HG03095 (cell line): ENCODE measurements at regions not wholly inside any gene's neighbourhood (a gene's known extent, or its start where the extent isn't known, plus 50 kb on each side); places are given as distances from the start of the nearest gene placed in this dataset.
"Not testable (repeated sequence)": the region's sequence is repeated elsewhere in the genome, so short reads cannot be mapped to it uniquely, and the experiment has no call there.

ENCODE experiments used
- ATAC-seq: cut with Tn5 transposase; IDR thresholded peaks from one replicate; pipeline ENCODE4 v1.9.1; 2021; ENCODE audit warnings: moderate library complexity; ENCODE audit not compliant: unreplicated experiment

- ATAC-seq = no peak
Measured at GRCh38 chr6:1230689-1231605, 81.0 kb upstream of the FOXQ1 start.

- ATAC-seq = no peak
Measured at GRCh38 chr6:1230281-1230680, 81.6 kb upstream of the FOXQ1 start.

DNA sequence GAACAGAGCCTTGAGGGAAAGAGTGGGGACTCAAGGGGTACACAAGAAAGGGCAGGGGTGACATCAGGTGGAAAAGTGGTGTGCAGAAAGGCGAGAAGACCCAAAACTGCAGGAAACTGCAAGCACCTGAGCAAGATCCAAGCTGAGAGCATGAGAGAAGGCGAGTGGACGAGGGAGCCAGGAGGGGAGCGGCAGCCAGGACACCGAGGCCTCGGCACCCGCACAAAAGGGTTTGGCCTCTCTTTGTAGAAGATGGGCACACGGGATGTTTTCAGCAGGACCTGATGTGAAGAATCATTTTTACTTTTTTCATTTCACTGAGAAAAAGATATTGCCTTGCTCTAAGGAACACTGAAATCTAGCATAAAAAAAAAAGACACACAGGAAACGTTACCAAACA, 82.1 kb upstream of the FOXQ1 start:
- ATAC-seq = no peak

DNA sequence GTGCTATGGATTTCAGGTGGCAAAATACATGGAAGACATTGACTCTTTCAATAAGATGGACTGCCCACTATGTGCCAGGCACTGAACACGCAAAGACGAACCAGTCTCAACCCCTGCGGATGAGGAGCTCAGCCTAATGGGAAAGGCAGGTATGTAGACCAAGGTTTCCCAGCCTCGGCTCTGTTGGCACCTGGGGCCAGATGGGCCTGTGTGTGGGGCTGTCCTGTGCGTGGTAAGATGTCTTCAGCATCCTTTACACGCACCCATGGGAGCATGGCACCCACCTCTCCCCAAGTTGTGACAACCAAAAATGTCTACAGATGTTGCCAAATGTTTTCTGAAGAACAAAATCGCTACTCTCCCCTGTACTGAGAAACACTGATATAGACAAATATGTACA, 82.6 kb upstream of the FOXQ1 start:
- no peak for ATAC-seq

DNA sequence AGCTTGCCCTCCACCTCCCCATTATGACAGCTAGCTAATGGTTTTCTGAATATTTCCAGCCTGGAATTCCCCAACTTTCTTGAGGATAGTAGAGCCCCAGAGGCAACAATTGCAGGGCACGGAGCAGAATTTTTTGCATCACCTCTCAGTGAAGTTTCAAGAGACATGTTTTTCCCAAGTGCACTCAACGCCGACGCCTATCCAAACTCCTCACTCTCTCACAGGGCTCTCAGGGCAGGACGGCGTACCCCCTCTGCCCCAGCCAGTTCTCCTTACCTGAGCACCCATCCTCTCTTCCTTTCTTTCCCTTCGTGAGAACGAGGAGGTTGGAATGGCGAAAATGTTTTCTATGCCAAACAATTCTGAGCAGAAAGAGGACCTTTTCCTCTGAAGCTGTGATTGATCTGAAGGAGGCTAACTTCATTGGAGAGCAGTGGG, 83.1 kb upstream of the FOXQ1 start:
- no peak for ATAC-seq

- ATAC-seq = no peak
Measured at GRCh38 chr6:1227935-1228753, 83.8 kb upstream of the FOXQ1 start.

GRCh38 chr6:1227600-1227934, 84.3 kb upstream of the FOXQ1 start:
- no peak for ATAC-seq

- no peak for ATAC-seq
Measured at GRCh38 chr6:1226277-1227099, 85.4 kb upstream of the FOXQ1 start.

DNA sequence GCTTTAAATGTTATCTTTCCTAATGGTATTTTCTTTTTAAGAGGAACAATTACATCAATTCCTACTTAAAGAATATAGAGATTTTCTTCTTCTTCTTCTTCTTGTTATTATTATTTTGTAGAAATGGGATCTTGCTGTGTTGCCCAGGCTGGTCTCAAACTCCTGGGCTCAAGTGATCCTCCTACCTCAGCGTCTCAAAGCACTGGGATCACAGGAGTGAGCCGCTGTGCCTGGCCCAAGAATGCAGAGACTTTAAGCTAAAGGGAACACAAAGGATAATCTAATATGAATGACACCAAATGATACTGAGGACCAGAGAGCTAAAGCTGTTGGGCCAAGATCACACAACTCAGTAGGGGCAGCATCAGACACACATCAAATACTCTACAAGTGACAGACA, 87.4 kb upstream of the FOXQ1 start:
- ATAC-seq = no peak

GRCh38 chr6:1222728-1223595, 88.9 kb upstream of the FOXQ1 start:
- no peak for ATAC-seq

- ATAC-seq = no peak
Measured at GRCh38 chr6:1217396-1217795, 94.5 kb upstream of the FOXQ1 start.

DNA sequence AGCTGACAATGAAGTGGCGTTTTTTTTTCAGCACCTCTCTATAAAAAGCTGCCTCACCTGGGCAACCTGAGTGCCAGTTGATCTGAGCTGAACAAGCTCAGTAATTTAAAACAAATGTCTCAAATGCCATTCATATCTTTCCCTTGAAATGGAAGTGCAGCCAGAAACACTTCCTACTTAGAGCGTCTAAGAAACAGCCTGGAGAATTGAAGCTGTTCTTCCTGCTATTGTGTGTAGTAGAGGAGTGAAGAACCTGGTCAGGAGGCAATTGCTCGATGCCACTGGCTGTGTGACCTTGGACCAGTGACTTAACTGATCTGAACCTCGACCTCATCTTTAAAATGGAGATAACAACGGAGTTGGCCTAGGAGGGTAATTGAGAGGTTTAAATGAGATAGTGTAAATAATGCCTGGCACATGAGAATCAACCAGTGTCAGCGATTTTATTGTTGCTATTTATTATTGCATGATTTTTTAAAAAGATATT, 95.4 kb upstream of the FOXQ1 start:
- no peak for ATAC-seq

GRCh38 chr6:1215884-1216487, 95.9 kb upstream of the FOXQ1 start:
- ATAC-seq = no peak

DNA sequence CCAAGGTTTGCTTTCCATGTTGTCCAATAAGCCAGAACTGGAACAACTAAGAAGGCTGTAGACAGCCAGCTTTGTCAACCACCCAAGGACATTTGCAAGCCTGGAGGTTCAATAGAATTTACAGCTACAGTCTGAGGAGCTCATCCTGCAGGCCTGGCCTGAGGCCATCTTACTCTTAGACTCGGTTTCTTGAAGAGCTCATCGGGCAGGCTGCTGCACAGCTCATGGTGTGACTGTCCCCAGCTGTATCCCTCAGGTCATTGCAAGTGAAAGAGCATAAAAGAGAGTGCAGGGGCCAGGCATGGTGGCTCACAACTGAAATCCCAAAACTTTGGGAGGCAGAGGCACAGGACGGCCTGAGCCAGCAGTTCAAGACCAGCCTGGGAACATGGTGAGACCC, 96.9 kb upstream of the FOXQ1 start:
- ATAC-seq = no peak

DNA sequence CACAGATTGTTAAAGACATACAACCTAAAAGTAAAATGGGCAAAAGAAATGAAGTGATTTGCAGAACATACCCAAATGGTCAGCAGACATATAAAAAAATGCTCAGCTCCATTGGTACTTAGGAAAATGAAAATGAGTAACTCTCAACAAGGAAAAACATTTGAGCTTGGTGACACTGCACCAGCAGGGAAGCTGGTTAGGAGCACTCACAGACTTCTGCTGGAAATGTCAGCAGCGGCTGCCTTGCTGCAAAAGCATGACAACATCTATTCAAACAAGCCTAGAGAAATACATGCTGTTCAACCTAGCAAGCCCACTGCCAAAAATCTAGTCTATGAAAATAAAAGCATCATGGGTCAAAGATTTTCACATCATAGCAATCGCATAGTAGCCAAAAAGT, 99.0 kb upstream of the FOXQ1 start:
- ATAC-seq = no peak

GRCh38 chr6:1212138-1212537, 99.8 kb upstream of the FOXQ1 start:
- not testable (repeated sequence) for ATAC-seq

DNA sequence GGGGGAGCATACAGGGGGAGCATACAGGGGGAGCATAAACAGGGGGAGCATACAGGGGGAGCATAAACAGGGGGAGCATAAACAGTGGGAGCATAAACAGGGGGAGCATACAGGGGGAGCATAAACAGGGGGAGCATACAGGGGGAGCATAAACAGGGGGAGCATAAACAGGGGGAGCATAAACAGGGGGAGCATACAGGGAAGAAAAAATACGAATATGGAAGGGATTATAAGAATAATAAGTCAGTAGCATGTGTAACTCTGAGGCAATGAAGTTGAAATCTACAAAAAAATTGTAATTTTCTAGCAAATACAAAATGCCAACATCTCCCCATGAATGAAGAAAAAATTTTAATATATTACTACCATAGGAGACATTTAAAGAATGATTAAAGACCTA, 101.3 kb upstream of the FOXQ1 start:
- ATAC-seq = not testable (repeated sequence)

DNA sequence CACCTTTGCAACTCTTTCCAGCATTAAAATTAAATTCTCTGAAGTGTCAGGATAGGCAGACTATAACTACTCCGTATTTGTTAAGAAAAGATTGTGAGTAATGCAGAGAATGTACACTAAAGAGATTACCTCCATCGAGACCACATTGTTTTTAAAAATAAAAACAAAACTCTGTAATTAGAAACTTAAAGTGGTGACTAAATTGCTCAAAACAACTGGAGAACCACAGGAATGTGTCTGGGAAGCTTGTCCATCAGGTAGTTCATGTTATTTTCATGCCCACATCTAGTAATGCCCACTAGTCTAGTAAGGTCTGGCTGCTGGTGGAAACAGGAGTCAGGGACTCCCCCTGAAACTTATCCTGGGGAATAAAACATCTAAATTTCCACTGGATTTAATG, 103.0 kb upstream of the FOXQ1 start:
- ATAC-seq = no peak

DNA sequence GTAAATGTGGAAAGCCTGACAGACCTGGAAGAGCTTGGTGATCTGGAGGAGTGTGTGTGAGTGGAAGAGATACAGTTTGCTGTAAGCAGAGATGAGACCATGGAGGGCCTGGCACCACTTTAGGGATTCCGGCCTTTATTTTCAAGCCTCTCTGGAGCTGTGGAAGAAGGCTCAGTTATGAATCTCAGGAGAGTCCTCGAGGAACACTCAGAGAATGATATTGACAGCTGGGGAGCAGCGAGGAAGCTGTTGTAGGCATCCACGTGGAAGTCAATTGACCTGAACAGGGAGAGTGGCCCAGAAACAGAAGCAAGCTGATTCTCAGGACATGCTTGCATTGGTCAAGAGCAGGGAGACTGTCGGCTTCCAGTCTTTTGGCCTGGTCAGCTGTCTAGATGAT, 108.4 kb upstream of the FOXQ1 start:
- ATAC-seq = no peak

- ATAC-seq = no peak
Measured at GRCh38 chr6:1202201-1202600, 109.7 kb upstream of the FOXQ1 start.
